NCI-H2171 (cell line): ENCODE measurements at regions not wholly inside any gene's neighbourhood (a gene's known extent, or its start where the extent isn't known, plus 50 kb on each side); places are given as distances from the start of the nearest gene placed in this dataset.

Source experiments
- DNase-seq: peaks from one replicate; lab custom pipeline; 2025; lab: John Stamatoyannopoulos, UW

GRCh38 chr4:62455871-62456270 lies 1255.7 kb downstream of the ADGRL3 start:
- no peak for DNase-seq

- DNase-seq: no peak
Measured at GRCh38 chr4:62454535-62454934, 1254.4 kb downstream of the ADGRL3 start.

DNA sequence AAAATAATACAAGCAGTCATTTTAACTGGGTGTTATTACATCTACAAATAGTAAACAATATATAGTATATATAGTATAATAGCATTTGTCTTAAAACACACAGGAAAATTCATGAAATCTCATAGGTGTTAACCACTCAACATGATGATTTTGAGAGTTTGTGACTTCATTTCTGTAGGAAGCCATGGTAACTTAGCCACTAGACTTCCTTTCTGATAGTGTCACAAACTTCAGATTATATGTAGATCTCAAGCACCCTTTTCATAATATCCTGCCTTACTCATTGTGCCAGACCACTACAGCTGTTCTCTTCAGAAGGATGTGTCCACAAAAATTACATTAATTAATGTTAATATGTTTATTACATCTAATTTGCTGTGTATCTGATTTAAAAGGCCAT lies 1250.6 kb downstream of the ADGRL3 start:
- DNase-seq: no peak

- DNase-seq: no peak
Measured at GRCh38 chr4:62449538-62449937, 1249.4 kb downstream of the ADGRL3 start.

- DNase-seq: no peak
Measured at GRCh38 chr4:62448911-62449310, 1248.8 kb downstream of the ADGRL3 start.

DNA sequence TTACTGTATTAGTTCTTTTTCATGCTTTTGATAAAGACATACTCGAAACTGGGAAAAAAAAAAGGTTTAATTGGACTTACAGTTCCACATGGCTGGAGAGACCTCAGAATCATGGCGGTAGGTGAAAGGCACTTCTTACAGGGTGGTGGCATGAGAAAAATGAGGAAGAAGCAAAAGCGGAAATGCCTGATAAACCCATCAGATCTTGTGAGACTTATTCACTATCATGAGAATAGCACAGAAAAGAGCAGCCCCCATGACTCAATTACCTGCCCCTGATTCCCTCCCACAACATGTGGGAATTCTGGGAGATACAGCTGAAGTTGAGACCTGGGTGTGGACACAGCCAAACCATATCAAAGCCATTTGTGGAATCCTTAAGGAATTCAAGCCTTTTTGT lies 1238.9 kb downstream of the ADGRL3 start:
- DNase-seq: no peak

GRCh38 chr4:62434921-62435320 lies 1234.8 kb downstream of the ADGRL3 start:
- DNase-seq: no peak

DNA sequence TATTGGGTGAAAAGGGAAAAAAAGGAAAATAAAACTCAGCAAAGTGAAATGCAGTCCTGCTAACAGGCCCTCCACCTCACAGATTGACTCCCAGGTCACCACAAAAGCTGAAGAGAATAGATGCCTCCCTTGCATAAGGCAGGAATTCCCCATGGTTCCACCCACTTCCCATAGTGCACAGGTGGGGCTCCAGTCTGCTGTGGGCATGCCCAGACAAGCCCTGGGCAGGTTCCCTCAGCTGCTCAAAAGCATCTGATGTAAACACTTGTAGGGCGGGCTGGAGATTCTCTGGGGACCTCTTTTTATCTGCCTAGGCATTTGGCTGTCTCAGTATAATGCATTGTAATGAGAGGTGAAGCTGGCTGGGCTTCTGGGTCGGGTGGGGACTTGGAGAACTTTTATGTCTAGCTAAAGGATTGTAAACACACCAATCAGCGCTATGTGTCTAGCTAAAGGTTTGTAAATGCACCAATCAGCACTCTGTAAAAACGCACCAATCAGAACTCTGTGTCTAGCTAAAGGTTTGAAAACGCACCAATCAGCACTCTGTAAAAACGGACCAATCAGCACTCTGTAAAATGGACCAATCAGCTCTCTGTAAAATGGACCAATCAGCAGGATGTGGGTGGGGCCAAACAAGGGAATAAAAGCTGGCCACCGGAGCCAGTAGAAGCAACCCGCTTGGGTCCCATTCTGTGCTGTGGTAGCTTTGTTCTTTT lies 1231.5 kb downstream of the ADGRL3 start:
- DNase-seq: peak; percentile 34

GRCh38 chr4:62429297-62429696 lies 1229.2 kb downstream of the ADGRL3 start:
- DNase-seq: no peak

GRCh38 chr4:62415256-62415655 lies 1215.1 kb downstream of the ADGRL3 start:
- DNase-seq: no peak

DNA sequence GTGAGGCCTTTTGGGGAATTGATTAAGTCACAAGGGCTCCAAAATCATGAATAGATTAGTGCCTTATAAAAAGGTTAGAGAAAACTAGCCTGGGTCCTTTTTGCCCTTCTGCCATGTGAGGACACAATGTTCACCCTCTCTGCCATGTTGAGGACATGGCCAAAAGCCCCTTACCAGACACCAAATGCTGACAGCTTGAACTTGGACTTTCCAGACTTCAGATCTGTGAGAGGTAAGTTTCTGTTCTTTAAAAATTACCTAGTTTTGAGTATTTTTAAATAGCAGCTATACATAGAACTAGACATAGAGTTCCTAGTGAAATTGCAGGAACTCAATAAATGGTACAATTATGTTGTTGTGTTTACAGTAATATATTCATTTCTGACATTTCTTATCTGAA lies 1214.4 kb downstream of the ADGRL3 start:
- no peak for DNase-seq

DNA sequence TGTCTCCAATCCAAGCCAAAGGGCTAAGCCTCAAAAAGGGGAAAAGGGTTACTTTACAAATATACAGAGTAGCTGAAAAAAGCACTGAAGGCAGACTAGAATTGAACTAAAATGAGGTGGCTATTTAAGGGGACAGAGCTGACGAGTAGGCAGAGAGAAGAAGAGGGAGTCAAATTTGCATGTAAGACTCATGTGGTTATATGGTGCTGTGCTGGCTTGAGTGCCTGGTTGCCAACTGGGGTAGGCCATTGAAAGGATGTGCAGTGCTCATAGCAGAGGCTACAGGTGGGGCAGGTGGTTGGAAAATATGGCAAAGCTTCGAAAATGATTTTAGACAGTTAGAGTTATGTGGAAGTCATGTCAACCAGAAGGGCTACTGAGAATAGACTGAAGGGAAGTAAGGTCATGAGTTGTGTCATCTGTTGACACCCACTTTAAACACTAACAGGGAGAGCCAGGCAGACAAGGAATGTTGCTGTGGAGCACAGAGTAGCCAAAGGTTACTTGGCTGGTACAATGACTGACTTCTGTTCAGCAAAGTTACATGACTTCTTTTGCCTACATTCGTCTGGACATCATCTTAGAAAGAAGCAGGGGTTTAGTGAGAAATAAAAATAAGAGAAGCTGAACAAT lies 1210.4 kb downstream of the ADGRL3 start:
- DNase-seq: no peak

GRCh38 chr4:62408454-62408853 lies 1208.3 kb downstream of the ADGRL3 start:
- no peak for DNase-seq

- no peak for DNase-seq
Measured at GRCh38 chr4:62407534-62407933, 1207.4 kb downstream of the ADGRL3 start.

GRCh38 chr4:62402088-62402806 lies 1202.1 kb downstream of the ADGRL3 start:
- DNase-seq: no peak

DNA sequence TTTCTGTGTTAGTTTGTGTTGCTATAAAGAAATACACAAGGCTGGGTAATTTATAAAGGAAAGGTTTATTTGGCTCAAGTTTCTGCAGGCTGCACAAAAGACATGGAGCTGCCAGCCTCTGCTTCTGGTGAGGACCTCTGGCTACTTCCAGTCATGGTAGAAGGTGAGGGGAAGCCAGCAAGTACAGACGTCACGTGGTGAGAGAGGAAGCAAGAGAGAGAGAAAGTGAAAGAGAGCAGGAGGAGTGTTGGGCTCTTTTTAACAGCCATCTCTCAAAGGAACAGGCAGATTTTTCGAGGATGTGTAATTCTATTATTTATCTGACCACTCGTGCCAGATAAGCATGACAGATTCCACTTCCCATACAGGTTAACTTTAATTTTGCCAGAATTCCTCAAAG lies 1199.1 kb downstream of the ADGRL3 start:
- DNase-seq: no peak

DNA sequence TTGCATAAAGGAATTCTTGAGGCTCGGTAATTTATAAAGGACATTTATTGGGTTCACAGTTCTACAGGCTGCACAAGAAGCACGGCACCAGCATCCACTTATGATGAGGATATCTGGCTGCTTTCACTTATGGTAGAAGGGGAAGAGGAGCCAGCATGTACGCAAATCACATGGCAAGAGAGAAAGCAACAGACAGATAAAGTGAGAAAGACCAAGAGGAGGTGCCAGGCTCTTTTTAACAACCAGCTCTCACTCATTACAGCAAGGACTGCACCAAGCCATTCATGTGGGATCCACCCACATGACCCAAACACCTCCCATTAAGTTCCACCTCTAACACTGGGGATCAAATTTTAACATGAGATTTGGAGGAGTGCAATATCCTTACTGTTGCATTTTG lies 1198.2 kb downstream of the ADGRL3 start:
- no peak for DNase-seq

DNA sequence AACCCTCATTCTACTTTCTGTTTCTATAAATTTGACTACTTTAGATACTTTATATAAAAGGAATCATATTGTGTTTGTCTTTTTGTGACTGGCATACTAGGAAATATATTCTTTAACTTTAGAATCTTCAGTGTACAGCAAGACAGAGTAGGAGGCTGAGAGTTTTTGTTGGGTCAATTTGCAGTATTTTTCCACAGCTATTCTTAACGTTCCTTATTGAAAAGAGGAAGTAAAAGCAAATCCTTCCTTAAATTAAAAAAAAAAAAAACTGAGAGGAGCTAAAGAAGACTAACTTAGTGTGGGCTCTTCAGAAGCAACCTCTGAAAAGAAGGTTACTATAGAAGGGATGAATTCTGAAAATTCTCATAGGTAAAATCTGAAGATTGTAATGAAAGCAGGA lies 1194.6 kb downstream of the ADGRL3 start:
- DNase-seq: no peak

DNA sequence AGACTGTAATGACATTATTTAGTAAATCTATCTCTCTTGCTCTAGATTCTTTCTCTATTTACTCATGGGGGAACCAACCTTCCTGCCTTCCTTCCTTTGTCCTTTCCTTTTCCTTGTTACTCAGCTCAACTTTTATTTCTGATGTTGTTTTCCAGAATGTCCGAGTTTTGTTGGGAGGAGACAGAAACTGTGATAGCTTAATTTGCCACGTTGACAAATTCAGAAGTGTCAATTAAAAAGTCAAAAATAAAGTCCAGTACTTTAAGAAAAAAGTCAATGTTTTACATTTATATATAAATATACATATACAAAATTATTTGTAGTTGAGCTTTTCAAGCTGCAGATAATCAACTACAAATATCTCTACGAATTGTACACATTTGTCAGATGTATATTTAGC lies 1187.7 kb downstream of the ADGRL3 start:
- no peak for DNase-seq

DNA sequence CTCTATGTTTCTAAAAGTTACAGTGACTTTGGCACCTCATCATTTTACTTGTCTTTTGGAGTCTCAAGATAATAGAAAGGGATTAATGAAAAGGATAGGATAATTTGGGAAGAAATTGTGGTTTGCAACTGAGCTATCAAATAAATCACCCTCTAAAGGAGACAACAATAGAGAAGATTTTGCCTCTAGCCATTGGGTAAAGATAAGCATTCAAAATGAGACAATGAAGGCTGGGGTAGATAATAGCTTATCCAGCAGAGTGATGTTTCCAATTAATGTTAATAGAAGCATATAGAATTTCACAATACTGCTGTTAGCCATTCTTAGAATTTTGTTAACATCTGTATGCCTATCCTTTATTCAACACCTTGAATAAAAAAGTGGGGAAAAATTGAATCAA lies 1177.6 kb downstream of the ADGRL3 start:
- no peak for DNase-seq

GRCh38 chr4:62377245-62377644 lies 1177.1 kb downstream of the ADGRL3 start:
- DNase-seq: no peak

GRCh38 chr4:62366939-62367338 lies 1166.8 kb downstream of the ADGRL3 start:
- DNase-seq: no peak

GRCh38 chr4:62360156-62360545 lies 1160.0 kb downstream of the ADGRL3 start:
- DNase-seq: no peak
